Muscle layer of duodenum (tissue), 2 donors: ENCODE measurements at regions not wholly inside any gene's neighbourhood (a gene's known extent, or its start where the extent isn't known, plus 50 kb on each side); places are given as distances from the start of the nearest gene placed in this dataset.

Experiments used
- H3K27ac ChIP-seq: one replicate; pipeline ENCODE4 v1.7.0; 2013; ENCODE audit warnings: mild to moderate bottlenecking, low read length
- H3K27me3 ChIP-seq: one replicate; pipeline ENCODE4 v1.7.0; 2013; ENCODE audit warnings: low read depth, mild to moderate bottlenecking, control low read depth, low read length
- H3K36me3 ChIP-seq, 2 donors: one replicate each; pipeline ENCODE4 v1.7.0; 2013; ENCODE audit warnings: low read length in 2 of 2, control low read depth in 1 of 2, mild to moderate bottlenecking in 1 of 2; ENCODE audit not compliant: insufficient read depth in 2 of 2, control insufficient read depth in 1 of 2
- H3K4me1 ChIP-seq, 2 donors: one replicate each; pipeline ENCODE4 v1.7.0; 2013; ENCODE audit warnings: low read length in 2 of 2, mild to moderate bottlenecking in 2 of 2, control low read depth in 1 of 2, moderate library complexity in 1 of 2; ENCODE audit not compliant: insufficient read depth in 2 of 2, control insufficient read depth in 1 of 2
- H3K4me3 ChIP-seq, 2 donors: one replicate each; pipeline ENCODE4 v1.7.0; 2013; ENCODE audit warnings: low read length in 2 of 2, low read depth in 1 of 2, mild to moderate bottlenecking in 1 of 2
- H3K9me3 ChIP-seq, 2 donors: one replicate each; pipeline ENCODE4 v1.7.0; 2013; ENCODE audit warnings: low read length in 2 of 2, control low read depth in 1 of 2, mild to moderate bottlenecking in 1 of 2; ENCODE audit not compliant: control insufficient read depth in 1 of 2
- donor health status: healthy.

DNA sequence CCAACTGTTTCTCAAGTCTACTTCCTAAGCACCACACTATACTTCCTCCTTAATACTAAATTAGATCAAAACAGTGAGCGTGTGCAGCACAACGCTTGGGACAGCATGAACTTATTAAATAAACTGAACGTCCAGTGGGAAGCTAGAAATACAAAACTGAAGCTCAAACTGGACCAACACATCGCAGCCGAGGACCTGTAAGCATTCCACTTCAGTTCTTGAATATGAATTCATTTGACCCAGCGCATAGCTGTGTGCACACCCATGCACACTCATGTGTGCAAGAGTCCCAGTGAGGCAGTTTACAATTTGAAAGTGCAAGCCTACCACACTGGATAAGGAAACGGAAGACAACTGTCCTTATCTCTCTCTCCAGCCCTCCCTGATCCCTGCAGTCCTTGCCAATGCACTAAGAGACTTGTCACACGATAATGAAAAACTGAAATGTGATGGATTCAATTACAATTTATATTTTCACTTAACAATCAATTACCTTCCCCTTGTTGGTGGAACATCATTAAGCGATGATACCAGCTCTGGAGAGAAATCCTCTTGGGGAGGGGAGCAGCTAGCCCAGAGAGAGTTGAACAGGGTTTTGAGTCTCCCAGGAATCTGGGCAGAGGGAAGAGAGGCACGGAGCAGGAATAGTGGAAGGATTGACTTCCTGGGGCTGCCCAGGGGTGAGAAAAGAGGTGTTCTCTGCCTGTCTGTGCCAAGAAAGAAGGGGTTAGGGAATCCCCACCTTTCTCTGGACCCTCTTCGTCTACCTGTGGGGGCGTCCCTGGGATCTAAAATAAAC, 186.5 kb upstream of the KLHL29 start:
- Histone ChIP-seq H3K4me1 (no peaks in the 10 kb centered on the region), H3K27me3 (no peaks in the 10 kb centered on the region), H3K9me3 (peaks cover 0 to 12% of the 10 kb centered on the region in 2 donors), H3K27ac (no peak overlapping the region), H3K4me3 (no peak overlapping the region), H3K36me3 (no peaks in the 10 kb centered on the region)

DNA sequence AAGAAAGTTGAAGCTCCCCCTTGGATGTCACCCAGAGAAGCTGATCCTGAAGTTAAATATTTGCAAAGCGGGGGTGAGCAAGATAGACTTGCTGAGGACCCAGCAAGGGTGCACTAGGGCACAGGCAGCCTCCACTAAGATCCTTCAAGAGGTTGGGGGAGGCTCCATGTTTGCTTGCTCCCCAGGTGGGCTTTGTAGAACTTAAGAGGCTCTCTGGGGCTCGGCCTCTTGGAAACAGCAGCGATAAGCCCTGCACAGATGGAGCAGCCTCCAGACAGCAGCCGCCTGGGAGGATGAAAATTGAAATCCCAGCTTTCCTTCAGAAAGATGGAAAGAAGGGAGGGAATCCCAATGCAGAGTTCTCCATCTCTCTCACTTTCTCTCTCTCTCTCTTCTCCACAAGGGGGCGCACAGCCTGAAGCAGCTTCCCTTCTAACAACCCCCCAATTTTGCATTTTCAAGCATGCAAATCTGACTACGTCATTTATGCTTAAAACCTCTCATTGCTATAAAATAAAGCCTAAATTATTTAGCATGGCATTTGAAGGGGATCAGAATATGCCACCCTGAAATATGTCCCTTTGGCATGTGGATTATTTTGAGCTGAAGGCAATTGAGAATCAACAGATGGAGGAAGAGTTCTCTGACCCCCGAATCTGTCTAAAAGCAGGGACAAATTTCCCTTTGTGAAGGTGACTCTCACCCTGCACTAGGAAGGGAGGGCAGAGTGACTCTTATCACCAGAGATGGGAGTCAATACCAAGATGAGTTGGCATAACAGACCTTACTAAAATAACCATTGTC, 185.7 kb upstream of the KLHL29 start:
- H3K9me3 ChIP-seq = peaks cover 0 to 12% of the 10 kb centered on the region in 2 donors
- H3K36me3 ChIP-seq = no peaks in the 10 kb centered on the region
- no peaks in the 10 kb centered on the region for H3K4me1 ChIP-seq
- no peak overlapping the region for H3K4me3 ChIP-seq
- H3K27me3 ChIP-seq = no peaks in the 10 kb centered on the region
- no peak overlapping the region for H3K27ac ChIP-seq

DNA sequence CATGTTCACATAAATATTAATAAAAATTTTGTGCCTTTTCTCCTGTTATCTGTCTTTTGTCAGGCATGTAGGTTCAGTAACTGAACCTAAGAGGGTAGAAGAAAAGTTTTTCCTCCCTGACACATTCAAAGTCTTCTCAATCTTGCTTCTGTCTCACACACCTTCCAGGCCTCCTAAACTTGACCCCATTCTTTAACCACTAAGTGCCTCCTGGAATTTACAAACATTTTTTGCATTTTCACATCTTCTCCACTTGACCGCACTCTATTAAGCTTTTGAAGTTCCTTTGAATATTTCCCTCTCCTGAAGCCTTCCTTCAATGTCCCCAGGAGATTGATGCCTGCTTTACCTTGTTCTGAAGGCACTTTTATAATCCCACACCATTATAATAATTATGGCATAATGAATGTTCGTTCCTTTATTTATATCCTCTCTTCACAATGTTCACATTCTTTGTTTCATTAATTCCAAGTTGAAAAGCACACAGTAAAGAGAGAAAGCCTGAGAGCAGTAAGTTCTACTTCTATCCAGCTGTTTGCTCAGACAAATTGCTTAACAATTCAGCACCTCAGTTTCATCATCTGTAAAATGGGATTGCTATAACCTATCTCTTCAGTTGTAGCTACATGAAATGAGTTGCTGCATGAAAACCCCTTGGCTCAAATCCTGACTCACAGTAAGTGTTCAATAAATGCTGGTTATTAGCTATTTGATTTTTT, 184.8 kb upstream of the KLHL29 start:
- no peaks in the 10 kb centered on the region for H3K27me3 ChIP-seq
- peaks cover 0 to 12% of the 10 kb centered on the region in 2 donors for H3K9me3 ChIP-seq

DNA sequence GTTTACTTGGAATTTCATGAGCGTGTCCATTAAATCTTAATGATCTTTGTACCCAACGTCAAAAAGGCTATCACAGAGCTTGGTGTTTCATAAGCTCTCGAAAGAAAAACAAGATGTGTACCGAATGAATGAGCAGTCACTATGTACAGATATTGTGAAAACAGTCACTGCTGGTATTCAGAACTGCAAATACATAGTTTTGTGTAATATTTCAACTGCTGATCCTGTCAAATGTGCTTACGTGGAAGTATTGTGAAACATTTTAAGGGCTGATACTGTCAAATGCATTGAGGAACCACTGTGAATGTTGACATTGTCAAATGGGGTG, 184.2 kb upstream of the KLHL29 start:
- H3K4me1 ChIP-seq = no peaks in the 10 kb centered on the region
- no peak overlapping the region for H3K27ac ChIP-seq
- no peak overlapping the region for H3K4me3 ChIP-seq
- no peaks in the 10 kb centered on the region for H3K36me3 ChIP-seq
- peaks cover 0 to 12% of the 10 kb centered on the region in 2 donors for H3K9me3 ChIP-seq
- no peaks in the 10 kb centered on the region for H3K27me3 ChIP-seq

More for the DNA sequence above, 184.8 kb upstream of the KLHL29 start:
- no peak overlapping the region for H3K4me3 ChIP-seq
- no peaks in the 10 kb centered on the region for H3K36me3 ChIP-seq
- H3K4me1 ChIP-seq = no peaks in the 10 kb centered on the region
- H3K27ac ChIP-seq = no peak overlapping the region

DNA sequence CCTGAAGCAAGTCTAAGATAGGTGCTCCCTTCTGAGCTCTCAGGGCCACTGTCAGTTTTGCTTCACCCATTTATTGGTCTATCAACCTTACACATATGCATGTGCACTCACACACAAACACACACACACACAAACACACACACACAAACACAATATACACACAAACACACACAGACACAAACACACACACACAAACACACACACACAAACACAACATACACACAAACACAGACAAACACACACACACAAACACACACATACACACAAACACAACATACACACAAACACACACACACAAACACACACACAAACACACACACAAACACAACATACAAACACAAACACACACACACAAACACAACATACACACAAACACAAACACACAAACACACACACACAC, 181.6 kb upstream of the KLHL29 start:
- no peaks in the 10 kb centered on the region for H3K36me3 ChIP-seq
- no peaks in the 10 kb centered on the region for H3K27me3 ChIP-seq
- peaks cover 0 to 12% of the 10 kb centered on the region in 2 donors for H3K9me3 ChIP-seq
- H3K4me3 ChIP-seq = no peak overlapping the region
- H3K27ac ChIP-seq = no peak overlapping the region
- H3K4me1 ChIP-seq = no peaks in the 10 kb centered on the region

DNA sequence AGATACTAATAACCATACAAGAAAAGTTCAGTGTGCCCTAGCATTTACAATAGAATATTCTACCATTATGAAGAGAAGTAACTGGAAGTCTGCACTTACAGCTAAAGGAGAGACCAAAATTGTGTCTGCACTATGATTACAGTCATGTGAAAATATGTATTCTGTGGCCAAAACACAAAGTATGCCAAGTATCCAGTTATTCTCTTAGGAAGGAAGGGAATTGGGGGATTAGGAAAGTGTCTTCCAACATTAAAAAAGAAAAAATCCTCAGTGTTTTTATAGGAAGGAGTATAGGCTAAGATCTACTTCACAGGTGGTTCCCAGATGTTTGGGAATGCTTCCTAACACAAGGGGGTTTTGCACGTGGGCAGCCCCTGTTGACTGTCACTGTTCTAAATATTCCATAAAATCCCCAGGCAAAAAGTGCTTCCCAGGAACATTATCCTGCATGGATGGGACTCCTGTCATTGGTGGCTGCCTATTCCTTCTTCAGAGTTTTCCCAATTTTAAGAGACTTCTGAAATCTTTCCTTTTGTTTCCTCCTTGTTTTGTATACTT, 180.2 kb upstream of the KLHL29 start:
- H3K9me3 ChIP-seq = peaks cover 0 to 5% of the 10 kb centered on the region in 2 donors
- H3K27ac ChIP-seq = no peak overlapping the region
- no peak overlapping the region for H3K4me3 ChIP-seq
- no peaks in the 10 kb centered on the region for H3K36me3 ChIP-seq
- no peaks in the 10 kb centered on the region for H3K4me1 ChIP-seq
- H3K27me3 ChIP-seq = no peaks in the 10 kb centered on the region

DNA sequence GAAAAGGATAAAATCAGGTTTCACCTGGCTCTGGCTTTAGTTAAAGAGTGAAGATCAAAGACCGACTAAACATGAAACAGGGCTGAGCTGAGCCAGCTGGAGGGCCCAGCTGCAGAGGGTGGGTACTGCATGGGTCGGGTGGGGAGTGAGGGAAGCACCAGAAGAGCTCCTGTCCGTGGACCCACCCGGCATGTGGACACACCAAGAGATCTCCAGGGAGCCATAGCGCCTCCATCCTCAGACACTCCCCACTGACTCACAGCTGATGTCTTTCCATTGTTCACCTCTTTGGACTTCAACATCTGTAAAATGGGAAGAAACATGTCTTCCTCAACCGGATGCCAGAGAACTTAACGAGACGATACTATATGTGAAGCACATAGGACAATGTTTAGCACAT, 178.3 kb upstream of the KLHL29 start:
- Histone ChIP-seq H3K4me1 (no peaks in the 10 kb centered on the region), H3K9me3 (no peaks in the 10 kb centered on the region), H3K27ac (no peak overlapping the region)

DNA sequence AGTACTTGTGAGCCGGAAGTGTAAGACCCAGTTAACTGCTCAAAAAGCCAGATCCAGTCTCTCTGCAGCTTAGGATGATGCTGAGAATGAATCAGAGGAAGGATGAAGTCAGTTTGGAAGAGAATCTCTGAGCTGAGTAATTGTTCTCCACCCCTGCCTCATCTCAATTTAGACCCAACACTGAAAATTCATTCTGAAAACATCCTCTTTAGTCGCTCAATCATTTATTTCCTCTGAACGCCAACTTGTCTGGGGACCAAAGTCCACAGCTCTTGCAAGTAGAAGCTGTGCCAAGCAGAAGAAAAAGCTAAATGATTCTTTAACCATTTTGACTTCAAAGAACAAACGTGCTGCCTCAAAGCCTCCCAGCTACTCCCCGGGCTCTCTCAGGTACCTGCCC, 177.1 kb upstream of the KLHL29 start:
- no peaks in the 10 kb centered on the region for H3K9me3 ChIP-seq
- H3K27ac ChIP-seq = no peak overlapping the region
- no peaks in the 10 kb centered on the region for H3K27me3 ChIP-seq
- H3K36me3 ChIP-seq = no peaks in the 10 kb centered on the region
- no peaks in the 10 kb centered on the region for H3K4me1 ChIP-seq
- no peak overlapping the region for H3K4me3 ChIP-seq

More for the DNA sequence above, 178.3 kb upstream of the KLHL29 start:
- Histone ChIP-seq H3K27me3 (no peaks in the 10 kb centered on the region), H3K4me3 (no peak overlapping the region), H3K36me3 (no peaks in the 10 kb centered on the region)

DNA sequence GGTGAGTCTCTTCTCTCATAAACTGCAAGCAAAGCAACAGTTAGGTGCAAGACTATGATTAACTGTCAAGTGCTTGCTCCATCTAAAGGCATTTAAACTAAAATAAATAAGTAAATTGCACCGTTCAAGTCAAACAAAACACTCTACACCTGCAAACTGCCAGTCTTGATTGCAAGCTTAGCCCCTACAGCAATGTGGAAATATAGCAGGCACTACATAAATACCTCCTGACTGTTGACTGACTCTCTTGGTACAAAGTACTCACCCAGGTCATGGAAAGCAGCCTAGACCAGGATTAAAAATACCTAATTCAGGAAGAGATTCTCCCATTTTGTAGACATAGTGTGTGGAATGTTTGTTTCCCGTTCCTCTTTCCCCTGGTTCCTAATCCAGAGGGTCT, 176.6 kb upstream of the KLHL29 start:
- H3K27ac ChIP-seq = no peak overlapping the region
- H3K27me3 ChIP-seq = no peaks in the 10 kb centered on the region
- H3K4me3 ChIP-seq = no peak overlapping the region
- H3K4me1 ChIP-seq = no peaks in the 10 kb centered on the region
- H3K36me3 ChIP-seq = no peaks in the 10 kb centered on the region
- H3K9me3 ChIP-seq = no peaks in the 10 kb centered on the region

DNA sequence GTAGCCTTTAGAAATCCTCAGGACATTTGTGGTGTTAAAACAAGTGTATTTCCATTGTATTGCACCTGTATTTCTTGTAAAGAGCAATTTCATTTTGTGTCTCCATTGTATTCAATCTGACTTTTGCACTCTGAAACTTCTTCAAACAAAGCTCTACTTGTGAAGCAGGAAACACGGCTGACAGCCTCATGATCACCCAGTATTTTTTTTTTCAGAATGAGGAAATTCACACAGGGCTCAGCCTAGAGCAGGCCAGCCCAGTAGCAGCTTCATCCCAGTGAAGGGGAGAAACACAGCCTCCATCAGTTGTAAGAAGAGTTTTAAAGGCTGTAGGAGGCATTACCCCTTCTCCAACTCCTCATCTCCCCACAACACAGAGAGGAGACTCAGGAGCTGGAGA, 175.9 kb upstream of the KLHL29 start:
- Histone ChIP-seq H3K27ac (peak overlapping the region; percentile 7), H3K4me3 (no peak overlapping the region)

DNA sequence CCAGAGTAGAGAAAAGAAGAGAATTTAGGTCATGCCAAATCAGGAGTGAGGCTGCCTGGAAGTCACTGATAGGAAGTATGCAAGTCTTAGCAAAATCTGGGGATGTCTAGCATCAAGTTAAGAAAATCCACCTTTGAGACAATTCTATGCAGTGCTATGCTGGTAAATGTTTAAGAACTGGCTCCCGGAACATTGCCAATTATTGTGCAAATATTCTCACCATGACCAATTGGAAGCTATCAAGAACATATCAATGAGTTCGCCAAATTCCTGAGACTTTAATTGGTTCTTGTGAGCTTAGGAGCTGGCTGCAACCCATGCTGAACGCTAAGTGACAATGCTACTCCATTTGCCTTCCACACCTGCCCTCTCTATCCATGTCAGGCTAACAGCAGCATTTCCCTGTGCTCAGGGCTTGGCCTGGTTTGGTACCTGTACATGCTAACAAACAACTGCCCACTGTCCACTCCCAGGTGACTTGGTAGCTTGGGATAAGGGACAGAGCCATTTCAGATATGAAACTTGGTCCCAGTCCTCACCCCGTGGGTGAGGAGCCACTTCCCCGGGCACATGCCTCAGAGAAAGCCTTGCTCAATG, 172.9 kb upstream of the KLHL29 start:
- Histone ChIP-seq H3K9me3 (peaks cover 0 to 9% of the 10 kb centered on the region in 2 donors), H3K4me3 (no peak overlapping the region), H3K36me3 (no peaks in the 10 kb centered on the region), H3K27ac (no peak overlapping the region), H3K4me1 (no peaks in the 10 kb centered on the region), H3K27me3 (no peaks in the 10 kb centered on the region)

More for the DNA sequence above, 175.9 kb upstream of the KLHL29 start:
- Histone ChIP-seq H3K36me3 (no peaks in the 10 kb centered on the region), H3K27me3 (no peaks in the 10 kb centered on the region), H3K4me1 (no peaks in the 10 kb centered on the region), H3K9me3 (no peaks in the 10 kb centered on the region)
